ENCODE measurements at regions not wholly inside any gene's neighbourhood (a gene's known extent, or its start where the extent isn't known, plus 50 kb on each side); places are given as distances from the start of the nearest gene placed in this dataset.

DNA sequence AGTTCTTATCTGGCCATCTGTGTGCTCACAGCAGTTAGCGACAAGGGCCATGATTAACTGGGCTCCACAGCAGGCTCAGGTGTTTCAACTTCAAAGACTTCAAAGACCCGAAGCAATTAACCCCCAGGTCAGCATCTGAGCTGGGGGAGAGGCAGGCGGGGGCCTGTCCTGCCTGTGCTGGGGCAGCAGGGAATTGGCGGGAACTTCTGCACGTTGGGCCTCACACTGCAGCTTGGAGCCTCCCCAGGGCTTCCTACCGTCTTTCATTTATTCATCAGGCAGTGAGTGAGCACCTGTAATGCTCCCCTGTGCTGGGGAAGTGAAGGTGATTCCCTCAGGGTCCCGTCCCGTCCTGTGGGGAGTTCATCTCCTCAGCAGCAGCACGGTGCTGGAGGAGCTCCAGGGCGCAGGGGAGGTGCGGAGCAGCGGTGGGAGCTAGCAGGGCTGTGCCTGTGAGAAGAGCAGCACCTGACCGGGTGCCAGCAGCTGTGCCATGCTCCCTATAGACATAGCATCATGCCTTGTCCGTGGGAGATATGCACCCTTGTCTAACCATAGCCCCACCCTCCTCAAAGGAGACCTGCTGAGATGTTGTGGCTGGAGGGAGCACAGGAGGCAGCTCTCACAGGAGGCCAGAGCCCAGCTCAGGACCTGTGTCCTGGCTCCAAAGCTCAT is 51.8 kb upstream of the FRMD1 start:
- no peak for DNase-seq

DNA sequence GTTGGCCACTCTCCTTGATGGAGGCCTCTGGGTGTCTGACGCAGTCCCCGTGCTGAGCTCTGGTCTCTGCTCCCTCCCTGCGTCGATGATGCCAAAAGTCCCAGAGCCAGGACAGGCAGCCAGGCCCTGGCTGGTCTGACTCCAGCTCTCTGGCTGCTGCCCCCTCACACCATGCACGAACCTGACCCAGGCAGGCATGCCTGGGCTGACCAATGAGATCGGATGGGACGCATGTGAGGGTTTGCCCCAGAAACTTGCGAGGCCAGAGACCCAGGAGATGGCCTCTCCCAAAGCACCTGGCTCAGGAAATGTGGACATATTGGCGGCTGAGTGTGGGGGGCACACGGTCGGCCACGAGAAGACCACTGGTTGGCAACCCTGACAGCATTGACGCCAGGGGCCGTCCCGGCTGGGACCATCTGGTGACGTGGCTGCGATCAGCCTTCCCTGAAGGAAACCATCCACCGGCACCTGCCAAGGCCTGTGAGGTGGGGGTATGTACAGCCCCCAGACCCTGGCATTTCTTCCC is 51.2 kb upstream of the FRMD1 start:
- no peak for DNase-seq

- DNase-seq: no peak
Measured at GRCh38 chr6:168129292-168130167, 50.5 kb upstream of the FRMD1 start.

- DNase-seq: no peak
Measured at GRCh38 chr6:168128631-168129291, 49.7 kb upstream of the FRMD1 start.
